Activated CD4-positive, alpha-beta memory T cell treated with anti-CD3 and anti-CD28 coated beads, Interleukin-2, amount 10 ng/mL, durations not matched to agents 7 days and 5 days (primary cell): ENCODE measurements at regions not wholly inside any gene's neighbourhood (a gene's known extent, or its start where the extent isn't known, plus 50 kb on each side); places are given as distances from the start of the nearest gene placed in this dataset.

Experiments used
- CTCF ChIA-PET: fragments of 350-600 bp; sonication (Branson Sonifier 250); formaldehyde crosslinking; loops from one replicate; lab custom pipeline; 2021; ENCODE audit warnings: antibody characterized with exemption, inconsistent platforms; lab: Charles Lee
- POLR2A ChIA-PET: fragments of 350-600 bp; sonication (Branson Sonifier 250); formaldehyde crosslinking; loops from one replicate; lab custom pipeline; 2021; ENCODE audit warnings: antibody characterized with exemption; lab: Charles Lee
- DNase-seq: peaks from one replicate; pipeline ENCODE4 v3.0.0-alpha.2; 2020
- H3K27ac Mint-ChIP-seq: one replicate; pipeline ENCODE4 v1.8.0; 2021; ENCODE audit warnings: mild to moderate bottlenecking, mixed read lengths
- H3K27me3 Mint-ChIP-seq: one replicate; pipeline ENCODE4 v1.8.0; 2021; ENCODE audit warnings: mixed read lengths
- H3K36me3 Mint-ChIP-seq: one replicate; pipeline ENCODE4 v1.8.0; 2021; ENCODE audit warnings: low read depth, mixed read lengths
- H3K4me1 Mint-ChIP-seq: one replicate; pipeline ENCODE4 v1.8.0; 2021; ENCODE audit warnings: mixed read lengths
- H3K4me3 Mint-ChIP-seq: one replicate; pipeline ENCODE4 v1.8.0; 2021; ENCODE audit warnings: mild to moderate bottlenecking, mixed read lengths
- H3K9me3 Mint-ChIP-seq: one replicate; pipeline ENCODE4 v1.8.0; 2021; ENCODE audit warnings: mixed read lengths

GRCh38 chr4:80145739-80146138 lies 51.6 kb upstream of the PRDM8 start:
- no peak for DNase-seq
- no peaks in the 10 kb centered on the region for H3K9me3 Mint-ChIP-seq
- POLR2A ChIA-PET = no interaction called here
- peaks cover 6% of the 10 kb centered on the region for H3K36me3 Mint-ChIP-seq
- peaks cover 28% of the 10 kb centered on the region for H3K4me1 Mint-ChIP-seq
- CTCF ChIA-PET = interaction anchor here (0.6 kb wide), 1 partner anchor 11 kb away, joined by 3 read pairs; no protein-coding TSS in a partner anchor
- H3K27ac Mint-ChIP-seq = no peak overlapping the region
- H3K27me3 Mint-ChIP-seq = no peaks in the 10 kb centered on the region
- H3K4me3 Mint-ChIP-seq = no peak overlapping the region

GRCh38 chr4:80144676-80145470 lies 52.4 kb upstream of the PRDM8 start:
- Mint-ChIP-seq H3K36me3 (peaks cover 9% of the 10 kb centered on the region), H3K4me1 (peaks cover 35% of the 10 kb centered on the region), H3K27ac (no peak overlapping the region), H3K27me3 (no peaks in the 10 kb centered on the region), H3K9me3 (no peaks in the 10 kb centered on the region), H3K4me3 (no peak overlapping the region)
- POLR2A ChIA-PET = interaction anchor here (1.3 kb wide), 1 partner anchor 27 kb away, joined by 4 read pairs; no protein-coding TSS in a partner anchor
- CTCF ChIA-PET = interaction anchor here (0.6 kb wide), 1 partner anchor 19 kb away, joined by 3 read pairs; no protein-coding TSS in a partner anchor
- no peak for DNase-seq

- ChIA-PET CTCF (interaction anchor here (1.9 kb wide), 1 partner anchor 29 kb away, joined by 6 read pairs; no protein-coding TSS in a partner anchor), POLR2A (interaction anchor here (1.2 to 7.7 kb wide), 2 partner anchors 29 to 74 kb away, joined by 3 to 83 read pairs; no protein-coding TSS in a partner anchor)
- DNase-seq = no peak
- Mint-ChIP-seq H3K9me3 (no peaks in the 10 kb centered on the region), H3K4me3 (no peak overlapping the region), H3K4me1 (peaks cover 50% of the 10 kb centered on the region), H3K36me3 (peaks cover 9% of the 10 kb centered on the region), H3K27ac (no peak overlapping the region), H3K27me3 (no peaks in the 10 kb centered on the region)
Observed at GRCh38 chr4:80143307-80143679, 54.0 kb upstream of the PRDM8 start.

- ChIA-PET POLR2A (interaction anchor here (1.0 to 7.7 kb wide), 6 partner anchors 9 to 73 kb away, joined by 3 to 83 read pairs (median 5); no protein-coding TSS in a partner anchor), CTCF (interaction anchor here (0.7 to 4.0 kb wide), 3 partner anchors 9 to 30 kb away, joined by 5 to 15 read pairs (median 6); no protein-coding TSS in a partner anchor)
- Mint-ChIP-seq H3K4me1 (peaks cover 56% of the 10 kb centered on the region), H3K4me3 (no peak overlapping the region), H3K36me3 (peaks cover 12% of the 10 kb centered on the region), H3K27ac (peak overlapping the region; percentile 40), H3K27me3 (no peaks in the 10 kb centered on the region), H3K9me3 (no peaks in the 10 kb centered on the region)
- DNase-seq = no peak
Observed at GRCh38 chr4:80142394-80143306, 54.7 kb upstream of the PRDM8 start.

GRCh38 chr4:80141543-80141942 lies 55.8 kb upstream of the PRDM8 start:
- H3K36me3 Mint-ChIP-seq = peaks cover 15% of the 10 kb centered on the region
- H3K9me3 Mint-ChIP-seq = peaks cover 5% of the 10 kb centered on the region
- ChIA-PET CTCF (interaction anchor here (1.9 to 6.4 kb wide), 4 partner anchors 10 to 42 kb away, joined by 6 to 45 read pairs (median 26); no protein-coding TSS in a partner anchor), POLR2A (interaction anchor here (1.3 to 7.7 kb wide), 6 partner anchors 14 to 69 kb away, joined by 4 to 110 read pairs (median 40); partner anchors contain the start of gene ANTXR2)
- peak overlapping the region; percentile 56 for H3K27ac Mint-ChIP-seq
- peaks cover 60% of the 10 kb centered on the region for H3K4me1 Mint-ChIP-seq
- no peak for DNase-seq
- no peak overlapping the region for H3K4me3 Mint-ChIP-seq
- H3K27me3 Mint-ChIP-seq = no peaks in the 10 kb centered on the region

GRCh38 chr4:80140194-80140593 lies 57.1 kb upstream of the PRDM8 start:
- Mint-ChIP-seq H3K27me3 (no peaks in the 10 kb centered on the region), H3K27ac (peak overlapping the region; percentile 52), H3K4me1 (peaks cover 64% of the 10 kb centered on the region)

GRCh38 chr4:80139671-80140070 lies 57.6 kb upstream of the PRDM8 start:
- peaks cover 5% of the 10 kb centered on the region for H3K9me3 Mint-ChIP-seq
- peaks cover 66% of the 10 kb centered on the region for H3K4me1 Mint-ChIP-seq
- peaks cover 21% of the 10 kb centered on the region for H3K36me3 Mint-ChIP-seq
- POLR2A ChIA-PET = interaction anchor here (0.9 to 7.7 kb wide), 7 partner anchors 9 to 73 kb away, joined by 3 to 110 read pairs (median 26); partner anchors contain the start of gene ANTXR2
- H3K4me3 Mint-ChIP-seq = no peak overlapping the region
- H3K27me3 Mint-ChIP-seq = no peaks in the 10 kb centered on the region
- DNase-seq = no peak
- H3K27ac Mint-ChIP-seq = peak overlapping the region; percentile 88
- CTCF ChIA-PET = interaction anchor here (1.0 to 6.4 kb wide), 8 partner anchors 12 to 108 kb away, joined by 3 to 45 read pairs (median 19); no protein-coding TSS in a partner anchor

More at GRCh38 chr4:80140194-80140593, 57.1 kb upstream of the PRDM8 start:
- no peak for DNase-seq
- peaks cover 5% of the 10 kb centered on the region for H3K9me3 Mint-ChIP-seq
- ChIA-PET CTCF (interaction anchor here (1.4 to 6.4 kb wide), 7 partner anchors 12 to 108 kb away, joined by 3 to 45 read pairs (median 23); no protein-coding TSS in a partner anchor), POLR2A (interaction anchor here (1.4 to 7.7 kb wide), 6 partner anchors 9 to 72 kb away, joined by 5 to 110 read pairs (median 40); partner anchors contain the start of gene ANTXR2)
- peaks cover 17% of the 10 kb centered on the region for H3K36me3 Mint-ChIP-seq
- H3K4me3 Mint-ChIP-seq = no peak overlapping the region

- Mint-ChIP-seq H3K27ac (peak overlapping the region; percentile 88), H3K27me3 (no peaks in the 10 kb centered on the region), H3K4me1 (peaks cover 63% of the 10 kb centered on the region), H3K36me3 (peaks cover 20% of the 10 kb centered on the region), H3K4me3 (peak overlapping the region; percentile 18), H3K9me3 (peaks cover 5% of the 10 kb centered on the region)
- ChIA-PET POLR2A (interaction anchor here (0.9 to 7.7 kb wide), 9 partner anchors 12 to 131 kb away, joined by 3 to 110 read pairs (median 8); partner anchors contain the start of gene ANTXR2), CTCF (interaction anchor here (1.0 to 6.4 kb wide), 8 partner anchors 13 to 107 kb away, joined by 3 to 45 read pairs (median 19); no protein-coding TSS in a partner anchor)
- peak; percentile 79 for DNase-seq
Observed at GRCh38 chr4:80138551-80139538, 58.5 kb upstream of the PRDM8 start.

- CTCF ChIA-PET = interaction anchor here (0.5 to 6.4 kb wide), 7 partner anchors 10 to 76 kb away, joined by 3 to 45 read pairs (median 23); no protein-coding TSS in a partner anchor
- peaks cover 5% of the 10 kb centered on the region for H3K9me3 Mint-ChIP-seq
- H3K36me3 Mint-ChIP-seq = peaks cover 17% of the 10 kb centered on the region
- POLR2A ChIA-PET = interaction anchor here (1.8 to 7.7 kb wide), 4 partner anchors 10 to 65 kb away, joined by 8 to 110 read pairs (median 68); no protein-coding TSS in a partner anchor
- peak overlapping the region; percentile 88 for H3K27ac Mint-ChIP-seq
- no peak overlapping the region for H3K4me3 Mint-ChIP-seq
- no peaks in the 10 kb centered on the region for H3K27me3 Mint-ChIP-seq
- H3K4me1 Mint-ChIP-seq = peaks cover 52% of the 10 kb centered on the region
- no peak for DNase-seq
Observed at GRCh38 chr4:80137631-80138030, 59.7 kb upstream of the PRDM8 start.

GRCh38 chr4:80136270-80136669 lies 61.0 kb upstream of the PRDM8 start:
- Mint-ChIP-seq H3K9me3 (peaks cover 5% of the 10 kb centered on the region), H3K27me3 (no peaks in the 10 kb centered on the region), H3K4me1 (peaks cover 40% of the 10 kb centered on the region), H3K27ac (no peak overlapping the region), H3K36me3 (peaks cover 19% of the 10 kb centered on the region), H3K4me3 (no peak overlapping the region)
- ChIA-PET POLR2A (interaction anchor here (5.9 to 7.7 kb wide), 2 partner anchors 9 to 36 kb away, joined by 83 to 110 read pairs; no protein-coding TSS in a partner anchor), CTCF (interaction anchor here (1.3 to 6.4 kb wide), 3 partner anchors 10 to 47 kb away, joined by 3 to 45 read pairs (median 45); no protein-coding TSS in a partner anchor)
- no peak for DNase-seq

GRCh38 chr4:80135702-80136058 lies 61.6 kb upstream of the PRDM8 start:
- H3K27ac Mint-ChIP-seq = no peak overlapping the region
- peaks cover 5% of the 10 kb centered on the region for H3K9me3 Mint-ChIP-seq
- H3K27me3 Mint-ChIP-seq = no peaks in the 10 kb centered on the region
- H3K4me1 Mint-ChIP-seq = peaks cover 37% of the 10 kb centered on the region
- no peak overlapping the region for H3K4me3 Mint-ChIP-seq
- POLR2A ChIA-PET = interaction anchor here (5.9 to 7.7 kb wide), 2 partner anchors 8 to 37 kb away, joined by 83 to 110 read pairs; no protein-coding TSS in a partner anchor
- DNase-seq = no peak
- CTCF ChIA-PET = interaction anchor here (1.3 to 6.4 kb wide), 2 partner anchors 36 to 48 kb away, joined by 3 to 45 read pairs; no protein-coding TSS in a partner anchor
- peaks cover 19% of the 10 kb centered on the region for H3K36me3 Mint-ChIP-seq
